ENCODE measurements at regions not wholly inside any gene's neighbourhood (a gene's known extent, or its start where the extent isn't known, plus 50 kb on each side); places are given as distances from the start of the nearest gene placed in this dataset.

- ChIA-PET POLR2A (no interaction called here), SMC1A (ENCODE audit: uncharacterized antibody, unreplicated experiment) (interaction anchor here (0.5 kb wide), 1 partner anchor 1506 kb away, joined by 3 read pairs; no protein-coding TSS in a partner anchor), RAD21 (ENCODE audit: unreplicated experiment) (no interaction called here), CTCF (no interaction called here)
- Histone ChIP-seq H3K36me3 (ENCODE audit: control insufficient read depth in 2 of 2, insufficient read depth in 2 of 2, low read length in 1 of 2) (no peaks in the 10 kb centered on the region), H3K27ac (ENCODE audit: control insufficient read depth, insufficient read depth) (no peak overlapping the region), H3K9me3 (replicated peaks; ENCODE audit: control insufficient read depth, insufficient read depth, low read length) (no peaks in the 10 kb centered on the region), H3K4me3 (no peak overlapping the region), H3K79me2 (ENCODE audit: control insufficient read depth, insufficient read depth, low read length) (no peaks in the 10 kb centered on the region), H4K20me1 (ENCODE audit: control insufficient read depth, insufficient read depth) (no peaks in the 10 kb centered on the region), H3K4me2 (ENCODE audit: control insufficient read depth, insufficient read depth) (no peak overlapping the region), H2AFZ (ENCODE audit: control insufficient read depth, low read depth, low read length) (no peak overlapping the region), H3K9ac (ENCODE audit: control insufficient read depth, insufficient read depth, low read length) (no peak overlapping the region), H3K27me3 (replicated peaks in 1 of 2; ENCODE audit: control insufficient read depth in 2 of 2, insufficient read depth in 2 of 2, low read length in 1 of 2) (no peaks in the 10 kb centered on the region), H3K4me1 (ENCODE audit: control insufficient read depth, insufficient read depth, low read length) (no peaks in the 10 kb centered on the region)
- intact Hi-C loops (cut with micrococcal nuclease; ENCODE audit: unreplicated experiment), result no loop called here
- in situ Hi-C loops (cut with MboI), result no loop called here
- no peak for DNase-seq (ENCODE audit: low read depth, low spot score)
- ATAC-seq, result no peak
- no TSS peak for BruUV-seq (replicated peaks)
- no peak for FAIRE-seq
- WGBS (ENCODE audit: insufficient coverage, insufficient replicate concordance, low lambda C conversion rate, missing lambda C conversion rate), result 59% methylated on average over 5 of the region's 5 CpGs
- TF ChIP-seq PBX3 (IDR thresholded peaks at IDR 0.05; ENCODE audit: insufficient replicate concordance, low read depth, low read length), result no peak
- no peak for TF ChIP-seq ZBTB40 (IDR thresholded peaks at IDR 0.05; ENCODE audit: borderline replicate concordance)
- no peak for TF ChIP-seq GATAD2B (conservative IDR thresholded peaks at IDR 0.05; ENCODE audit: low read depth)
- no peak for TF ChIP-seq WRNIP1 (IDR thresholded peaks at IDR 0.05; ENCODE audit: borderline replicate concordance, low read depth, low read length)
- no peak for TF ChIP-seq PKNOX1 (IDR thresholded peaks at IDR 0.05)
- no peak for TF ChIP-seq NFIC (IDR thresholded peaks at IDR 0.05; ENCODE audit: low read depth, low read length)
- TF ChIP-seq NFYA (IDR thresholded peaks at IDR 0.05; ENCODE audit: borderline replicate concordance, low read depth, low read length), result no peak
- no peak for TF ChIP-seq TAF1 (IDR thresholded peaks at IDR 0.05; ENCODE audit: borderline replicate concordance, low read depth, low read length)
- TF ChIP-seq BACH1 (IDR thresholded peaks at IDR 0.05; ENCODE audit: borderline replicate concordance), result no peak
- TF ChIP-seq E4F1 (IDR thresholded peaks at IDR 0.05; ENCODE audit: borderline replicate concordance, partially characterized antibody), result no peak
- no peak for TF ChIP-seq NKRF (conservative IDR thresholded peaks at IDR 0.05)
- TF ChIP-seq SIN3A (IDR thresholded peaks at IDR 0.05; ENCODE audit: low read depth, low read length), result no peak
- no peak for TF ChIP-seq RFX5 (IDR thresholded peaks at IDR 0.05; ENCODE audit: low read depth, low read length)
- no peak for TF ChIP-seq NBN (IDR thresholded peaks at IDR 0.05)
Observed at GRCh38 chr18:38453880-38454279, 888.3 kb upstream of the CELF4 start.

All from GM12878 (cell line).